HG03469 (cell line): ENCODE measurements at regions not wholly inside any gene's neighbourhood (a gene's known extent, or its start where the extent isn't known, plus 50 kb on each side); places are given as distances from the start of the nearest gene placed in this dataset.
"Not testable (repeated sequence)": the region's sequence is repeated elsewhere in the genome, so short reads cannot be mapped to it uniquely, and the experiment has no call there.

Experiments used
- ATAC-seq: cut with Tn5 transposase; IDR thresholded peaks from one replicate; pipeline ENCODE4 v1.9.1; 2021; ENCODE audit warnings: mild to moderate bottlenecking, moderate library complexity, moderate number of reproducible peaks; ENCODE audit not compliant: unreplicated experiment

- no peak for ATAC-seq
Observed at GRCh38 chr6:4510317-4510716, 265.9 kb upstream of the CDYL start.

GRCh38 chr6:4509506-4509905, 266.7 kb upstream of the CDYL start:
- ATAC-seq, result no peak

- no peak for ATAC-seq
Observed at GRCh38 chr6:4506792-4507191, 269.4 kb upstream of the CDYL start.

GRCh38 chr6:4506223-4506622, 270.0 kb upstream of the CDYL start:
- no peak for ATAC-seq

GRCh38 chr6:4504700-4505099, 271.5 kb upstream of the CDYL start:
- no peak for ATAC-seq

- ATAC-seq, result no peak
Observed at GRCh38 chr6:4503700-4504099, 272.5 kb upstream of the CDYL start.

GRCh38 chr6:4496284-4496683, 279.9 kb upstream of the CDYL start:
- no peak for ATAC-seq

GRCh38 chr6:4491501-4492260, 284.5 kb upstream of the CDYL start:
- no peak for ATAC-seq

- ATAC-seq, result no peak
Observed at GRCh38 chr6:4489538-4489937, 286.7 kb upstream of the CDYL start.

GRCh38 chr6:4488389-4488788, 287.8 kb upstream of the CDYL start:
- ATAC-seq, result no peak

GRCh38 chr6:4487538-4487937, 288.7 kb upstream of the CDYL start:
- no peak for ATAC-seq

- ATAC-seq, result no peak
Observed at GRCh38 chr6:4486568-4487315, 289.5 kb upstream of the CDYL start.

GRCh38 chr6:4485735-4486134, 290.5 kb upstream of the CDYL start:
- ATAC-seq, result no peak

GRCh38 chr6:4482461-4482860, 293.7 kb upstream of the CDYL start:
- ATAC-seq, result no peak

GRCh38 chr6:4480788-4481735, 295.1 kb upstream of the CDYL start:
- no peak for ATAC-seq

- no peak for ATAC-seq
Observed at GRCh38 chr6:4478098-4478497, 298.1 kb upstream of the CDYL start.

- no peak for ATAC-seq
Observed at GRCh38 chr6:4474810-4475209, 301.4 kb upstream of the CDYL start.

- ATAC-seq, result no peak
Observed at GRCh38 chr6:4472969-4473642, 303.1 kb upstream of the CDYL start.

- no peak for ATAC-seq
Observed at GRCh38 chr6:4472222-4472621, 304.0 kb upstream of the CDYL start.

- not testable (repeated sequence) for ATAC-seq
Observed at GRCh38 chr6:4471515-4471914, 304.7 kb upstream of the CDYL start.
